ENCODE measurements at regions not wholly inside any gene's neighbourhood (a gene's known extent, or its start where the extent isn't known, plus 50 kb on each side); places are given as distances from the start of the nearest gene placed in this dataset.
A peak's percentile ranks its signal among the peaks of the same experiment; 100 is the strongest.
"Not testable (repeated sequence)": the region's sequence is repeated elsewhere in the genome, so short reads cannot be mapped to it uniquely, and the experiment has no call there.

- DNase-seq = no peak
These were observed 58.4 kb upstream of the WAPL start for GRCh38 chr10:86579883-86580520.

- DNase-seq = no peak
These were observed 58.9 kb upstream of the WAPL start for GRCh38 chr10:86580521-86580891.

GRCh38 chr10:86583983-86584382 lies 62.4 kb upstream of the WAPL start:
- DNase-seq = no peak

- peak; percentile 32 for DNase-seq
These were observed 63.7 kb upstream of the WAPL start for GRCh38 chr10:86585037-86585929.

GRCh38 chr10:86586516-86586915 lies 64.9 kb upstream of the WAPL start:
- DNase-seq = no peak

- DNase-seq = not testable (repeated sequence)
These were observed 65.6 kb upstream of the OPN4 start for GRCh38 chr10:86588781-86589180.

- DNase-seq = no peak
These were observed 62.9 kb upstream of the OPN4 start for GRCh38 chr10:86591436-86591835.

GRCh38 chr10:86592413-86592812 lies 61.9 kb upstream of the OPN4 start:
- no peak for DNase-seq

GRCh38 chr10:86594535-86594934 lies 59.8 kb upstream of the OPN4 start:
- no peak for DNase-seq

- no peak for DNase-seq
These were observed 58.9 kb upstream of the OPN4 start for GRCh38 chr10:86595496-86595895.

- no peak for DNase-seq
These were observed 58.1 kb upstream of the OPN4 start for GRCh38 chr10:86596266-86596665.

GRCh38 chr10:86597306-86597705 lies 57.0 kb upstream of the OPN4 start:
- DNase-seq = no peak

- no peak for DNase-seq
These were observed 56.2 kb upstream of the OPN4 start for GRCh38 chr10:86598151-86598550.

GRCh38 chr10:86599041-86599440 lies 55.3 kb upstream of the OPN4 start:
- no peak for DNase-seq

GRCh38 chr10:86599729-86600128 lies 54.6 kb upstream of the OPN4 start:
- DNase-seq = peak; percentile 28

- DNase-seq = no peak
These were observed 54.1 kb upstream of the OPN4 start for GRCh38 chr10:86600296-86600695.

GRCh38 chr10:86601956-86602602 lies 52.3 kb upstream of the OPN4 start:
- DNase-seq = no peak

- DNase-seq = no peak
These were observed 51.1 kb upstream of the OPN4 start for GRCh38 chr10:86603256-86603655.
